B cell (primary cell): ENCODE measurements at regions not wholly inside any gene's neighbourhood (a gene's known extent, or its start where the extent isn't known, plus 50 kb on each side); places are given as distances from the start of the nearest gene placed in this dataset.

Source experiments
- ATAC-seq: fragments of 200-7000 bp; cut with Tn5 transposase; one replicate; pipeline ENCODE4 v1.10.0; 2021; ENCODE audit warnings: low read depth, mild to moderate bottlenecking, moderate number of reproducible peaks, moderate library complexity
- CTCF ChIA-PET: fragments of 350-600 bp; sonication (Branson Sonifier 250); formaldehyde crosslinking; loops from one replicate; lab custom pipeline; 2021; ENCODE audit warnings: antibody characterized with exemption, inconsistent platforms; lab: Charles Lee
- POLR2A ChIA-PET: fragments of 350-600 bp; sonication (Branson Sonifier 250); formaldehyde crosslinking; loops from one replicate; lab custom pipeline; 2021; ENCODE audit warnings: antibody characterized with exemption; lab: Charles Lee
- DNase-seq: peaks from one replicate; pipeline ENCODE4 v3.0.0; 2013
- H2AFZ ChIP-seq: 2 replicates; pipeline ENCODE4 v1.6.1; 2012; ENCODE audit warnings: mild to moderate bottlenecking, low read depth, low read length; ENCODE audit not compliant: insufficient read depth, poor library complexity, severe bottlenecking
- H3K27ac ChIP-seq, 2 donors: 1 replicate in 1 of 2; 2 replicates in 1 of 2; pipeline ENCODE4 v1.5.1; 2012 to 2013; ENCODE audit warnings: low read length in 2 of 2, mild to moderate bottlenecking in 2 of 2, moderate library complexity in 1 of 2
- H3K27me3 ChIP-seq, 4 experiments: fragments of 200-600 bp in 1 of 4; sonication (generic) in 1 of 4; replicated peaks in 1 of 4; 1 replicate in 2 of 4; 2 replicates in 2 of 4; pipeline versions ENCODE4 v1.6.1 to v1.7.0; 2013 to 2016; ENCODE audit warnings: low read length in 3 of 4, mild to moderate bottlenecking in 2 of 4, mixed read lengths in 1 of 4, moderate library complexity in 1 of 4; ENCODE audit not compliant: insufficient read depth in 4 of 4, control insufficient read depth in 3 of 4; ENCODE audit errors: control extremely low read depth in 1 of 4
- H3K36me3 ChIP-seq, 2 experiments: replicated peaks in 1 of 2; 1 replicate in 1 of 2; 2 replicates in 1 of 2; pipeline versions ENCODE4 v1.6.1 to v1.7.1; 2013; ENCODE audit warnings: low read length in 1 of 2; ENCODE audit not compliant: insufficient read depth in 2 of 2, control insufficient read depth in 1 of 2; ENCODE audit errors: control extremely low read depth in 1 of 2, extremely low read depth in 1 of 2
- H3K4me1 ChIP-seq, 2 donors: fragments of 200-600 bp in 1 of 2; sonication (generic) in 1 of 2; 1 replicate in 1 of 2; 2 replicates in 1 of 2; pipeline versions ENCODE4 v1.5.1 to v1.6.1; 2013 to 2017; ENCODE audit warnings: low read length in 2 of 2; ENCODE audit not compliant: control insufficient read depth in 2 of 2, insufficient read depth in 2 of 2
- H3K4me2 ChIP-seq: replicated peaks from 2 replicates; pipeline ENCODE3; 2012; ENCODE audit warnings: mild to moderate bottlenecking, low read depth, low read length; ENCODE audit not compliant: poor library complexity, severe bottlenecking
- H3K4me3 ChIP-seq, 5 experiments: fragments of 200-600 bp in 1 of 5; sonication (generic) in 1 of 5; 1 replicate in 3 of 5; 2 replicates in 2 of 5; pipeline versions ENCODE4 v1.5.1 to v1.7.0; 2011 to 2016; ENCODE audit warnings: low read length in 4 of 5, mild to moderate bottlenecking in 4 of 5, low read depth in 2 of 5, control low read depth in 1 of 5, moderate library complexity in 1 of 5; ENCODE audit not compliant: insufficient read depth in 1 of 5; ENCODE audit errors: control extremely low read depth in 1 of 5, extremely low read depth in 1 of 5
- H3K79me2 ChIP-seq: fragments of 200-600 bp; sonication (generic); one replicate; pipeline ENCODE4 v1.6.0; 2016; ENCODE audit warnings: low read length; ENCODE audit not compliant: control insufficient read depth, insufficient read depth
- H3K9ac ChIP-seq: fragments of 200-600 bp; sonication (generic); 2 replicates; pipeline ENCODE4 v1.6.1; 2017; ENCODE audit warnings: mild to moderate bottlenecking, low read length, moderate library complexity
- H3K9me3 ChIP-seq, 3 donors: one replicate each; pipeline versions ENCODE4 v1.6.1 to v1.7.1; 2013; ENCODE audit warnings: low read length in 2 of 3; ENCODE audit not compliant: control insufficient read depth in 2 of 3, insufficient read depth in 1 of 3; ENCODE audit errors: control extremely low read depth in 1 of 3
- H4K20me1 ChIP-seq: 2 replicates; pipeline ENCODE4 v1.6.0; 2012; ENCODE audit warnings: mild to moderate bottlenecking, low read length; ENCODE audit not compliant: insufficient read depth, control insufficient read depth, poor library complexity, severe bottlenecking
- H3K27ac Mint-ChIP-seq: one replicate; pipeline ENCODE4 v1.8.0; 2021; ENCODE audit warnings: mixed read lengths
- H3K27me3 Mint-ChIP-seq: one replicate; pipeline ENCODE4 v1.8.0; 2021; ENCODE audit warnings: mixed read lengths
- H3K4me1 Mint-ChIP-seq: one replicate; pipeline ENCODE4 v1.8.0; 2021; ENCODE audit warnings: mixed read lengths
- H3K4me3 Mint-ChIP-seq: one replicate; pipeline ENCODE4 v1.8.0; 2021; ENCODE audit warnings: mixed read lengths
- H3K9me3 Mint-ChIP-seq: one replicate; pipeline ENCODE4 v1.8.0; 2022; ENCODE audit warnings: mixed read lengths; ENCODE audit not compliant: insufficient read depth
- CTCF ChIP-seq: fragments of 200-600 bp; IDR thresholded peaks from one replicate; pipeline ENCODE4 v1.8.0; 2022; ENCODE audit warnings: antibody characterized with exemption, mild to moderate bottlenecking
- EZH2 ChIP-seq: IDR thresholded peaks from 2 replicates; pipeline ENCODE4 v1.6.1; 2012; ENCODE audit warnings: borderline replicate concordance, low read depth, mild to moderate bottlenecking, moderate library complexity, low read length; ENCODE audit not compliant: insufficient read depth, poor library complexity, severe bottlenecking
- WGBS: methylation state at CpG from one replicate; pipeline ENCODE4 v1.1.5; 2013; ENCODE audit warnings: missing lambda C conversion rate; ENCODE audit not compliant: insufficient coverage; 5-methylcytosine and 5-hydroxymethylcytosine counted together
- intact Hi-C: fragments of 100-400 bp; cut with micrococcal nuclease; formaldehyde crosslinking; loops from one replicate; pipeline ENCODE4 v1.10.0; 2022

GRCh38 chr19:28968721-28969120 lies 244.2 kb downstream of the UQCRFS1 start:
- Histone ChIP-seq H3K4me2 (no peak overlapping the region), H3K27ac (no peak overlapping the region), H3K36me3 (no peaks in the 10 kb centered on the region), H3K4me3 (no peak overlapping the region), H4K20me1 (no peaks in the 10 kb centered on the region), H3K9ac (no peak overlapping the region), H3K4me1 (no peaks in the 10 kb centered on the region), H2AFZ (no peak overlapping the region), H3K27me3 (no peaks in the 10 kb centered on the region), H3K9me3 (peaks cover 0 to 14% (median 0%) of the 10 kb centered on the region in 3 donors), H3K79me2 (no peaks in the 10 kb centered on the region)
- 100% methylated on average over 2 of the region's 2 CpGs for WGBS
- no peak overlapping the region for H3K4me3 Mint-ChIP-seq
- H3K9me3 Mint-ChIP-seq: no peaks in the 10 kb centered on the region
- H3K27me3 Mint-ChIP-seq: no peaks in the 10 kb centered on the region
- TF ChIP-seq EZH2: no peak
- no peak for TF ChIP-seq CTCF
- DNase-seq (no peak), ATAC-seq (no peak)
- H3K27ac Mint-ChIP-seq: no peak overlapping the region
- no peaks in the 10 kb centered on the region for H3K4me1 Mint-ChIP-seq
- ChIA-PET POLR2A (no interaction called here), CTCF (interaction anchor here (0.6 kb wide), 1 partner anchor 74 kb away, joined by 4 read pairs; no protein-coding TSS in a partner anchor)
- intact Hi-C loops: no loop called here

- Histone ChIP-seq H4K20me1 (no peaks in the 10 kb centered on the region), H3K4me1 (no peaks in the 10 kb centered on the region), H3K4me2 (no peak overlapping the region), H3K27ac (no peak overlapping the region), H3K9ac (no peak overlapping the region), H2AFZ (no peak overlapping the region), H3K9me3 (peaks cover 0 to 4% (median 0%) of the 10 kb centered on the region in 3 donors), H3K79me2 (no peaks in the 10 kb centered on the region), H3K4me3 (no peak overlapping the region), H3K36me3 (no peaks in the 10 kb centered on the region), H3K27me3 (no peaks in the 10 kb centered on the region)
- no peaks in the 10 kb centered on the region for H3K4me1 Mint-ChIP-seq
- no peak for DNase-seq
- no peak for ATAC-seq
- H3K9me3 Mint-ChIP-seq: no peaks in the 10 kb centered on the region
- ChIA-PET POLR2A (no interaction called here), CTCF (no interaction called here)
- 70% methylated on average over 2 of the region's 8 CpGs for WGBS
- no peaks in the 10 kb centered on the region for H3K27me3 Mint-ChIP-seq
- H3K27ac Mint-ChIP-seq: no peak overlapping the region
- intact Hi-C loops: no loop called here
- no peak overlapping the region for H3K4me3 Mint-ChIP-seq
- no peak for TF ChIP-seq EZH2
- TF ChIP-seq CTCF: no peak
Observed at GRCh38 chr19:28966737-28967399, 246.1 kb downstream of the UQCRFS1 start.
